GM21390 (cell line): ENCODE measurements at regions not wholly inside any gene's neighbourhood (a gene's known extent, or its start where the extent isn't known, plus 50 kb on each side); places are given as distances from the start of the nearest gene placed in this dataset.

Experiments used
- ATAC-seq: cut with Tn5 transposase; IDR thresholded peaks from one replicate; pipeline ENCODE4 v1.9.1; 2021; ENCODE audit not compliant: unreplicated experiment

- ATAC-seq = no peak
Measured at GRCh38 chr7:106196460-106197021, 84.4 kb upstream of the SYPL1 start.

GRCh38 chr7:106193661-106194060 lies 81.5 kb upstream of the SYPL1 start:
- ATAC-seq = no peak

- no peak for ATAC-seq
Measured at GRCh38 chr7:106190589-106191330, 78.6 kb upstream of the SYPL1 start.

- no peak for ATAC-seq
Measured at GRCh38 chr7:106187613-106188350, 75.7 kb upstream of the SYPL1 start.

- ATAC-seq = no peak
Measured at GRCh38 chr7:106185719-106186118, 73.6 kb upstream of the SYPL1 start.

- ATAC-seq = no peak
Measured at GRCh38 chr7:106183952-106184351, 71.8 kb upstream of the SYPL1 start.

- no peak for ATAC-seq
Measured at GRCh38 chr7:106182904-106183303, 70.8 kb upstream of the SYPL1 start.

GRCh38 chr7:106181658-106182265 lies 69.7 kb upstream of the SYPL1 start:
- no peak for ATAC-seq

GRCh38 chr7:106180721-106181120 lies 68.6 kb upstream of the SYPL1 start:
- no peak for ATAC-seq

GRCh38 chr7:106179256-106179655 lies 67.1 kb upstream of the SYPL1 start:
- no peak for ATAC-seq

- ATAC-seq = no peak
Measured at GRCh38 chr7:106178593-106179134, 66.6 kb upstream of the SYPL1 start.

GRCh38 chr7:106177738-106178592 lies 65.9 kb upstream of the SYPL1 start:
- ATAC-seq = no peak

- ATAC-seq = no peak
Measured at GRCh38 chr7:106177300-106177690, 65.2 kb upstream of the SYPL1 start.

GRCh38 chr7:106176414-106177299 lies 64.5 kb upstream of the SYPL1 start:
- ATAC-seq = peak; percentile 53

- ATAC-seq = no peak
Measured at GRCh38 chr7:106175507-106175906, 63.4 kb upstream of the SYPL1 start.

- no peak for ATAC-seq
Measured at GRCh38 chr7:106170651-106171050, 58.5 kb upstream of the SYPL1 start.

GRCh38 chr7:106169821-106170610 lies 57.9 kb upstream of the SYPL1 start:
- ATAC-seq = no peak

- no peak for ATAC-seq
Measured at GRCh38 chr7:106167439-106168136, 55.5 kb upstream of the SYPL1 start.
